WERI-Rb-1 (cell line): ENCODE measurements at regions not wholly inside any gene's neighbourhood (a gene's known extent, or its start where the extent isn't known, plus 50 kb on each side); places are given as distances from the start of the nearest gene placed in this dataset.

Experiments
- DNase-seq: peaks from one replicate; pipeline ENCODE4 v3.0.0-alpha.2; 2020
- H3K27ac ChIP-seq: fragments of 250-450 bp; sonication (Bioruptor Pico); 2 replicates; pipeline ENCODE4 v1.5.1; 2020; ENCODE audit warnings: mild to moderate bottlenecking, moderate library complexity
- H3K27me3 ChIP-seq: fragments of 250-450 bp; sonication (Bioruptor Pico); 2 replicates; pipeline ENCODE4 v1.5.1; 2021; ENCODE audit warnings: mild to moderate bottlenecking, low read depth, moderate library complexity; ENCODE audit not compliant: insufficient read depth, severe bottlenecking
- H3K36me3 ChIP-seq: fragments of 250-450 bp; sonication (Bioruptor Pico); 2 replicates; pipeline ENCODE4 v1.5.1; 2020; ENCODE audit warnings: mild to moderate bottlenecking, moderate library complexity
- H3K4me3 ChIP-seq: 2 replicates; pipeline ENCODE4 v1.5.1; 2011; ENCODE audit warnings: low read depth, mild to moderate bottlenecking, control low read depth, low read length
- H3K9me3 ChIP-seq: fragments of 250-450 bp; sonication (Bioruptor Pico); 2 replicates; pipeline ENCODE4 v1.5.1; 2021; ENCODE audit warnings: mild to moderate bottlenecking, moderate library complexity; ENCODE audit not compliant: severe bottlenecking
- TF ChIP-seq, protein P1 (sequence below): IDR thresholded peaks from 2 replicates; pipeline ENCODE4 v1.5.1; 2011; ENCODE audit warnings: low read depth, mild to moderate bottlenecking, control low read depth, inconsistent platforms, low read length

DNA sequence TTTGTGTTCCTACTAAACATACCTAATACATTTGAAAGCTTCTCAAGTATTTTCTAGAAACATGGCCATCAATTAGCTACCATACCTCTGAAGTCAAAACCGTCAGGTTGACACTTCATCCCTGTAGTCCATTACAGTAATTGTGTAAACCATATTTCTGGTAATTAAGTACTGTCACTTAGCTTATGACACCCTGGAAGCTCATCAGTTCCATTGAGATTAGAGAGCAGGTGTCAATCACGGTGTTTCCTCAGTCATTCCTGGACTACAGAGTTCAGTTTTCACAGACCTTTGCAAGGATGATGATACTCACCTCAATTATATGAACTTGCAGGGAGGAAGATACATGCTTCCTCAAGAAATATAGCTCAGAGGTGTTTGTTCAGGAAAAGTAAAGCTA, 552.0 kb downstream of the SI start:
- Histone ChIP-seq H3K36me3 (no peaks in the 10 kb centered on the region), H3K4me3 (no peak overlapping the region), H3K27ac (no peak overlapping the region), H3K27me3 (no peaks in the 10 kb centered on the region), H3K9me3 (no peaks in the 10 kb centered on the region)
- TF ChIP-seq, protein P1, sequence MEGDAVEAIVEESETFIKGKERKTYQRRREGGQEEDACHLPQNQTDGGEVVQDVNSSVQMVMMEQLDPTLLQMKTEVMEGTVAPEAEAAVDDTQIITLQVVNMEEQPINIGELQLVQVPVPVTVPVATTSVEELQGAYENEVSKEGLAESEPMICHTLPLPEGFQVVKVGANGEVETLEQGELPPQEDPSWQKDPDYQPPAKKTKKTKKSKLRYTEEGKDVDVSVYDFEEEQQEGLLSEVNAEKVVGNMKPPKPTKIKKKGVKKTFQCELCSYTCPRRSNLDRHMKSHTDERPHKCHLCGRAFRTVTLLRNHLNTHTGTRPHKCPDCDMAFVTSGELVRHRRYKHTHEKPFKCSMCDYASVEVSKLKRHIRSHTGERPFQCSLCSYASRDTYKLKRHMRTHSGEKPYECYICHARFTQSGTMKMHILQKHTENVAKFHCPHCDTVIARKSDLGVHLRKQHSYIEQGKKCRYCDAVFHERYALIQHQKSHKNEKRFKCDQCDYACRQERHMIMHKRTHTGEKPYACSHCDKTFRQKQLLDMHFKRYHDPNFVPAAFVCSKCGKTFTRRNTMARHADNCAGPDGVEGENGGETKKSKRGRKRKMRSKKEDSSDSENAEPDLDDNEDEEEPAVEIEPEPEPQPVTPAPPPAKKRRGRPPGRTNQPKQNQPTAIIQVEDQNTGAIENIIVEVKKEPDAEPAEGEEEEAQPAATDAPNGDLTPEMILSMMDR: no peak
- DNase-seq: no peak

DNA sequence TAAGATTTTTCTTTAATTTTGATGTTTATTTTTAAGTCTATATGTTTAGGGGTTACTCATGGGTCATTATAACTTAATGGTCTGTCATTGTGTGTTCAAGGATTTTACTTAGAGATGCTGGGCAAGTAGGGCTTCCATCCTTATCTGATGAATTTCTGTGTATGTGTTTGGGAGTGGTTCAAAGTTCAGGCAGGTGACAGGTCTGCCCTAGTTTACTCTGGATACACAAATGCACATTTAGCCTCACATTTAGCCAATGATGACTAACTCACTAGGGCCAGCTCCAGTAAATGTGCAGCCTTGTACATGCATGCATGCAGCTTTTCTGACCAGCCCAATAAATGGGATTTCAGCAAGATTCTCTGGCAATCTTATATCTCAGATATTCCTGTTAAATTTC, 554.1 kb downstream of the SI start:
- no peaks in the 10 kb centered on the region for H3K9me3 ChIP-seq
- TF ChIP-seq, protein P1: no peak
- DNase-seq: no peak
- H3K27ac ChIP-seq: no peak overlapping the region
- H3K4me3 ChIP-seq: no peak overlapping the region
- H3K27me3 ChIP-seq: no peaks in the 10 kb centered on the region
- H3K36me3 ChIP-seq: no peaks in the 10 kb centered on the region

DNA sequence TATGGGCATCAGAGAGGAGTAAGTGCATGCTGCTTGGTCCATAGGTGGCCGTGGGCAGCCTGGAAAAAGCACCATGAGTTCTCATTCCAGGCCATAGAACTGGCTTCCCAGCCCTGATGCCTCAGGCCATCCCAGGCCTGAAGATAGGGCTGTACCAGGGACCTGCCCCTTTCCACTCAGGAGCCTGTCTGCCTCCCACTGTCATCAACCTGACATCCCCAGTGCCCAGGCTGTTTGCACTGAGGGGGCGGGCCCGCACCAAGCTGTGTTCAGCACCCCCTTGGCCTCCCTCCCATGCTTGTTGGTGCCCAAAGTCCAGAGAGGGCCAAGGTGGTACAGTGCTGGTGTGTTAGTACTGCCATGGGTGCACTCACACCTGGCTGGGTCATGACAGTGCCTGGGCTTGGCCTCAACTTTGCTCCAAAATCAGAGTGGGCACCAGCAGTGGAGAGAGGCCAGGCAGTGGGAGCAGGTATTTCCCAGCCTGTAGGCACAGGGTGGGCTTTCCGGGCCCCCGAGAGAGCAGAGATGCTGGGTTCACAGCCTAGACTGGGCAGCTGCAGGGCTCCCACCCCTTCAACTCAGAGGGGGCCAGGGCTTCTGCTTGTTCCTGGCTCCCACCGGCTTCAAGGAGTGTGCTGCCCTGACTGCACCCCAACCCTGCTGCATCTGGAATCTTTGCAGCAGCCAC, 556.1 kb downstream of the SI start:
- Histone ChIP-seq H3K27ac (no peak overlapping the region), H3K4me3 (no peak overlapping the region), H3K36me3 (no peaks in the 10 kb centered on the region), H3K9me3 (no peaks in the 10 kb centered on the region), H3K27me3 (no peaks in the 10 kb centered on the region)
- TF ChIP-seq, protein P1: no peak
- DNase-seq: no peak

- H3K36me3 ChIP-seq: no peaks in the 10 kb centered on the region
- no peaks in the 10 kb centered on the region for H3K27me3 ChIP-seq
- H3K9me3 ChIP-seq: no peaks in the 10 kb centered on the region
- no peak overlapping the region for H3K27ac ChIP-seq
- DNase-seq: no peak
- no peak overlapping the region for H3K4me3 ChIP-seq
- TF ChIP-seq, protein P1: no peak
Measured at GRCh38 chr3:164521644-164522043, 556.7 kb downstream of the SI start.

DNA sequence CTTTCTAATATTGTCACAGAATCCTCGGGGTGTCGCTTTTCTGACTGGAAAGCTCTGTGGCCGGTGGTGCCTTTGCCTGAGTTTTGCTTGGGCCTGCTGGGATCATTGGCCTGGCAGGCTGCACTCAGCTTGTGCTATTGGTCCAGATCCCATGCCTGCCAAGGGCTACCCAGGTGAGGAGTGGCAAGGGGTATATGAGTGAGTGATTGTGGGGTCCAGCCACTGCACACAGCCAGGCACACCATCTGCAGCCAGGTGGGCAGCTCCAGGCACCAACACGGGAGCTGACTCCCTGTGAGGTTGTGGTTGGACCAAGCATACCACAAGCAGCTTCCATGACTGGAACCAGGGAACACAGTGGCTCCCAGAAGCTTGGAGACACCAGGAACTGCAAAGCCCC, 557.2 kb downstream of the SI start:
- no peak overlapping the region for H3K27ac ChIP-seq
- H3K9me3 ChIP-seq: no peaks in the 10 kb centered on the region
- TF ChIP-seq, protein P1: no peak
- no peaks in the 10 kb centered on the region for H3K36me3 ChIP-seq
- H3K27me3 ChIP-seq: no peaks in the 10 kb centered on the region
- H3K4me3 ChIP-seq: no peak overlapping the region
- no peak for DNase-seq

DNA sequence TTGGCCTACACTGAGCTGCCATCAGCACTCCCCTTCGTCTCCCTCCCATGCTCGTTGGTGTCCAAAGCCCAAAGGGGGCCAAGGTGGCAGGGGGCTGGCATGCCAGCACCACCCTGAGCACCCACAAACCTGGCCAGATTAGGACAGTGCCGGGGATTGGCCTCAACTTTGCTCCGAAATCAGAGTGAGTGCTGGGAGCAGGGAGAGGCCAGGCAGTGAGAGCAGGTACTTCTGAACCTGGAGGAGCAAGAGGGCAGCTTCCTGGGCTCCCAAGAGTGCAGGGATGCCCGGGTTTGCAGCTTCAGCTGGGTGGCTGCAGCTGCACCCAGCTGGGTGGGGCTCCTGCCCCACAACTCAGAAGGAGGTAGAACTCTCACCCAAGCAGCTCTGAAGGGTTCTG, 563.0 kb downstream of the SI start:
- Histone ChIP-seq H3K27ac (no peak overlapping the region), H3K36me3 (no peaks in the 10 kb centered on the region), H3K27me3 (no peaks in the 10 kb centered on the region), H3K9me3 (no peaks in the 10 kb centered on the region), H3K4me3 (no peak overlapping the region)
- no peak for DNase-seq
- TF ChIP-seq, protein P1: no peak
